Fibroblast of peridontal ligament (primary cell): ENCODE measurements at regions not wholly inside any gene's neighbourhood (a gene's known extent, or its start where the extent isn't known, plus 50 kb on each side); places are given as distances from the start of the nearest gene placed in this dataset.

Source experiments
- DNase-seq: peaks from one replicate; pipeline ENCODE4 v3.0.0-alpha.2; 2010; ENCODE audit errors: extremely low read depth

DNA sequence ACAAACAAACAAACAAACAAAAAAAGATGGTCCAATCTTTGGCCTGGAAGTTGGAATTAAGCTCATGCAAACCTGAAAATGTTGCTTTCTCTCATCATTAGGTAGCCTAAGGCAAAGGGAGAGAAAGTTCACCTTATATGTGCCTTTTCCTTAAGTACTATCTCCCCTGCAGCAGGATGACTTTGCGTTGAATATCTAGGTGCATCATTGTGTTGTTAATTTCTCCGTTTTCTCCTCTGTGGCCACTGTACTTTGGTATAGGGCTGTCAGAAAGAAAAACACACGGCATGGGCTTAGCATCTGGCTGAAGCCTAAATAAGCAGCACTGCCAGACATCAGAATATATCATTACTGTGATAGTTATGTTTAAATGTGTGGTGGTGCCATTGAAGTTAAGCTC lies 345.5 kb downstream of the BCAT1 start:
- DNase-seq = no peak

DNA sequence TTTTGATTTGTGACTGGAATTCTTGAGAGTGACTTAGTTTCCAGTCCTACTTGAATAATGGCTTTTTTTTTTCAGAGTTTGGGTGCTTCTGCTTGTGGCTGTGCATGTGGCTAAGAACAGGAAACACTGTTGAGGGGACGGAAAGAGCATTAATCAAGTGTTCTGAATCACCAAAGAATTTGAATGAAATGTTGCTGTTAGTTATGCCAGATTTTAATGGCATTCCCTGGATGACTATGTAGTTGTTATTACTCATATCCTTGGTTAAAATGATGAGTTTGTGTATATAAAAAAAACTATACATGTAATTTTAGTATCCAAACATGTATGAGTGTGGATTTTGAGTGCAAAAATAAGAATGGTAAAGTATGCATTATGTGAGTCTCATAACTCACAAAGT lies 347.9 kb downstream of the BCAT1 start:
- peak; percentile 75 for DNase-seq

DNA sequence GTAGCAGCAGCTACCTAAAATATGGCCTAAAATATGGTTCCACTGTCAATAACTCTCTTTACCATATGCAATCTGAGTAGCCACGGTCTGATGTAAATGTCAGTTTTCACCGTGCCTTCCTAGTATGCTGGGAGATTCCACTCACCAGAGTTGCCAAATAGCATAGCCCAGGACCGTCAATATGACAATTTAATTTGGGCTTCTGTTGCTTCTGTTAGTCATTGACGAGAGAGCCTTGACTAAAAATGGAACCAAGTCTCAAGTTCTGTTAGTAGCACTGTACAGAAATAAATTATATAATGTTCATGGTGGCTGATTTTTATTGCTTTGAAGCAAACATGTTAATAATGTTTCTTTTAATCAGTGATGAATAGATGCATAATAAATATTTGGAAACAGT lies 348.4 kb downstream of the BCAT1 start:
- DNase-seq = no peak

DNA sequence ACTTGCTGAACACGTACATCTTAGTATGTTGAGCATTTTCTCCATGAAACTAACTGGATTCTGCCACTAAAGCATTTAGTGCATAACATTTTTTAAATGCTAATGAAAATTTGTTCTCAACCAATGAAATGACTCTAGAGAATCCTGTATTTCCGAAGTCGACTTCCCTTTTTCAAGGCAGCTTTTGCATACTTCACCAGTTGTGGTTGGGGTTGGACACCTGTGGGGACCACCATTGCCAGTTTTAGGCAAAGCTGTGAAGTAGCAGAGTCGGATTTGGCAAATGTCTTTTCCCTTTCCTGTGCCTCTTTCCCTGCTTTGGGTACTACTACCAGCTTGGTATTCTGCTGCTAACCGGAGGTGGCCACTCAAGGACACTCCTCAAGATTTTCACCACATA lies 349.2 kb downstream of the BCAT1 start:
- DNase-seq = no peak

DNA sequence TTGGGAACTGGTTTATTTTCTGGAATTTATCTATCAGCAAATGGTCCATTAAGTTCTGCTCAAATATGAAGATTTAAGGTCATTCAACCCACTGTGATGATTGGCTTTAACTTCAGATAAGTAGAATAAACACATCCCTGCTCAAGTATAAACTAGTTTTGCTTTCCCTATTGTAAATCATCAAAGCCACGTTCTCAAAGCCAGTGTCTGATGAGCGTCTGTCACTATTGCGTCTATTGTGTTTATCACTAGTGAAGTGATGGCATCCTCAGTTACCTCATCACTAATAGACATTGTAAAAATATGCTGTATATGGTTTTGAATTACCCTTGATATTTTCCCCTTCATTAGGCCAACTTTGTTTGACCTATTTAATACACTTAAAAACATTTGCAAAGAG lies 351.3 kb downstream of the BCAT1 start:
- no peak for DNase-seq

DNA sequence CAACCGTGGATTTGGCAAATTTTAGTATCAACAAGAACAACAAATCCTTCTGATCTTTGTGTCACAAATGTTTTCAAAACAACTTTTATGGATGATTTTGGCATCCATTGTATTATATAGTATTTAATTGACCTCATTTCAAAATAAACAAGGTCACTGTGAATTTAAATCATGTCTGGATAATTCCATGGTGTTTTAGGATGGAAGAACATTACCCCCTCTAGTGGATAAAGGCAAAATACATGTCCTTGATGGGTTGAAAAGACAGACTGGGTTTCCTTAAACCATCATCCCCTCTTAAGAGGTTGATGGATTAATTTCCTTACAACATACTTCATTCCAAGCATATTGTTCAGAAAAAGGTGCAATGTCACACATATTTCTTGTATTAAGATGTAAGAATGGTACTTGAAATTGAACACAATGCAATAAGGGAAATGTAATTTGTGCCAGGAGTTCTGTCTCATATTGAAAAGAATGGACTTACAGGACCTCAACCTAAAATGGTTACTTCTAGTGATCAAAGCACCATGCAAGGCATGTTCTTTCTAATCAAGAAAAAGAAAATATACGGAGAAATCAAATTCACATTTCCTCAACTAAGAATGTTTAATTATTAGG lies 352.0 kb downstream of the BCAT1 start:
- peak; percentile 70 for DNase-seq

DNA sequence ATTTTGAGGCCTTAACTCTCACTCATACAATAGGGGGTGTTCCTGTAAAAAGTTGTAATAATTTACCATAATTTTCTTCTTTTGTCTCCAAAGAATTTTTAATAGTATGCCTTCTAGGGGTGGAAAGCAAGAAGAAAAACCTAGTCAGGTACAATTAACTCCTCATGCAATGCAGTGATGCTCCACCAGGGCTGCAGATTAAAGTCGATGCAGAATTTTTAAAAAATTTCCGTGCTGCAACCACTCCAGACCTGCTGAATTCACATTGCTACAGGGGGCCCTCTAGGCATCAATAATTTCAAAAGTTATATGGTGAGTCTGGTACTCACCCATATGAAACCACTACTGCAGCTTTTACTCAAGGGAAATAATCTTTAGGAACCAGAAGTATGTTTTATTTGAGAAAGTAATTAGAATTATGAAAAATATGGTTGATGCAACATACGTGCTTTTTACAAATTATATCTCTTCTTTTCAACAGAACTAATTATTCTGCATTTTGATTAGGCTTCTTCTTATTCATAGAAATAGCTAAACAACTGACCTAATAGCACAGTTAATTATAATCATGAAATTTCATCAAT lies 353.2 kb downstream of the BCAT1 start:
- DNase-seq = peak; percentile 8

DNA sequence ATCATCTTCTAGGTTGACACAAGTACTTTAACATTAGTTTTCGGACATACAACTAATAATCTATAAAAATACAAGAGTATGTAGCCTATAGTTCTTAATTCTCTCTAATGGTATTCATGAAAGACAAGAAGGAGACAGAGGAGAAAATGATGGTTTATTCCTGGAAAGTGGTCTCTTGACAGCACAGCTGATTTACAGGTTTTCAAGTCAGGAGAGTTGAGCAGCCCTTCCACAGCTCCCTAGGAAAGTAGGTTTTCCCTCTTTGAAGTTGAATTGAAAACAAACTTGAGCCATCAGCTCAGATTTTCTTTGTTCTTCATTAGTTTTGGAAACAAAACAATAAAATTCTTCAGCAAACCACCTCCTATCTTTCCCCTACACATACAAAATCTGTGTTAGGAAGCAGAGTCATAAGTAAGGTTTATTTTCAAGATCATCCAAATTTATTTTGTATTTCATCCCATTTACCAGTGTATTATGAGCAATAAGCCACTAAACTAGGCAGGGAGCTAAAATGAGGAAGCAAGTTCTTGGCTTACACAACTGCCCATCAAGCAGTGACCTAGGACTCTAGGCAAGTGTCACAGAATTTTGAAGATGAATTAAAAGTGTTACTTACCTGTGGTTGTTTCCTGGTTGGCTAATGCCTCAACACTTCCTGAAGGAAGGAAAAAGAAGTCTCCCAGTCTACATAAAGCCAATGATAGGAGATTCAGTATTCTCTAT lies 357.0 kb downstream of the BCAT1 start:
- DNase-seq = no peak

DNA sequence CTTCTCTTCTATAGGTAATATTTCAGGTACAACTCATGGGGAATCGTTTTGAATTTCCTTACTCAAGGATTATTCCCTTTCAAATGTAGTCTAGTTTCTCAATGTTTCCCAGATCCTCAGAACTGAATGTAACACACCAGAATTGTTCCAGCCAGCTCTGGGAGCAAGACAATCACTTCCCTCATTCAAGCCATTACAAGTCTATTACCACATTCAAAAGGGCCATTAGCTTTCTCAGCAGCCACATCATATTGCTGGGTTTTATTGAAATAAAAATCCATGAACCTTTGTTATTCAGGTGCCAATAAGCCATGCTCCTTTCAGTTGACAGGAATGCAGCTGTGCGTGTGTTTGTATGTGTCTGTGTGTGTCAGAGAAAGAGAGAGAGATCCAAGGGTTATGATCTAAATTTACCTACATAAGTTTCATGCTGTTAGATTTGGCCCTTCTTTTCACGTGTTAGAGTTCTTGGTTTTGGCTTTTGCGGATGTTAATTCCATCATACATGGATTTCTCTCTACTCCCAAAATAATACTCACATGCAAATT lies 357.7 kb downstream of the BCAT1 start:
- no peak for DNase-seq

DNA sequence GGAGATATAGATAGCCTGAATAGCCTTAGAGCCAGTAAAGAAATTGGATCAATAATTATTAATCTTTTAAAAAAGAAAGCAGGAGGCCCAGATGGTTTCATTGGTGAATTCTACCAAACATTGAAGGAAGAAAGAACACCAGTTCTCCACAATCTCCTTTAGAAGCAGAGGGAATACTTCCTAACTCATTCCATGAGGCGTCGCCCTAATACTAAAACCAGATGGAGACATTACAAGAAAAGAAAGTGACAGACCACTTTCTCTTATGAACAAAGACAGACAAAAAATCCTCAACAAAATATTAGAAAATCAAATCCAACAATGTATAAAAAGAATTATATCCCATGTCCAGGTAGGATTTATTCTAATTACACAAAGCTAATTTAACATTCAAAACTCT lies 362.6 kb downstream of the BCAT1 start:
- no peak for DNase-seq

DNA sequence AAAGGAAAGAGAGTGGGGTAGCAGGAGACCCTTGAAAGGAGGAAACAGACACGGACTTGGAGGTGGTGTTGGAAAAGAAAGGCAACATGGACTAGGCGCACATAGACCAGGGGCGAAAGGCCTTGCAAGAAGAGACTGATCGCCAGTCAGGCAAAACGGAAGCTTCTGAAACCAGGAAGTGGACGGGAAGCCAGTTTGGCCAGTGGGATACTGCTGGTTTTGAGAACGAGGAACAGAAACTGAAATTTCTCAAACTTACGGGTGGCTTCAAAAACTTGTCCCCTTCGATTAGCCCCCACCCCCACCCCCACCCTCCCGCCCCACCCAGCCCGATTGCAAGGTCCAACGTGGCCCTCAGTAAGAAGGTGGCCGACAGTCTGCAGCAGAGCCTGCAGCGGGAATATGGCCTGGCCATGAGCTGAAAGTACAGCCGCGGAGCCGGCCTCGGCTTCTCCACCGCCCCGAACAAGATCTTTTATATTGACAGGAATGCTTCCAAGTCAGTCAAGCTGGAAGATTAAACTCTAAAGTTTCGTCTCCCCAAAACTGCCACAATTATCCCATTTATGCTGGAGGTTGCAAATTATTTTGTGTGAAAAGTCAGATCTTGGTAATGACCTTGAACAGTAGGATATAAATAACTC lies 364.7 kb downstream of the BCAT1 start:
- DNase-seq = no peak

DNA sequence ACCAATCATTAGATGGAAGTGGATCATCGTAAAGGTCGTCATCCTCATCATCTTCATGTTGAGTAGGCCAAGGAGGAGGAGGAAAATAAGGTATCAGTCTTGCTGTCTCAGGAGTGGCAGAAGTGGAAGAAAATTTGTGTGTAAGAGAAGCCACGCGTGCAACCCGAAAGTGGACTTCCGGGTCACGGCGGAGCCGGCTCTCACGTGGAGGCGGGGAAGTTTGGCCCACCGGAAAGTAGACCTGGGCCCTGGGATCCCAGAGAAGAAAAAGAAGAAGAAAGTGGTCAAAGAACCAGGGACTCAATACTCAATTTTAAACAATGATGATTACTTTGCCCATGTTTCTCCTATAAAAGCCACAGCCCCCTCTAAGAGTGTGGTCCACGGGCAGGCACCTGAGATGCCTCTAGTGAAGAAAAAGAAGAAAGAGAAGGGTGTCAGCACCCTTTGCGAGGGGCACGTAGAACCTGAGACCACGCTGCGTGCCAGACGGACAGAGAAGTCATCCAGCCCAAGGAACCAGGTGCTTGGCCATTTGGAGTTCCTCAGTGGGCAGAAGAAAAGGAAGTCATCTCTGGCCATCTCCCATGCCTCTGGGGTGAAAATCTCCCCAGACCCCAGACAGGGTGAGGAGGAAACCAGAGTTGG lies 365.8 kb downstream of the BCAT1 start:
- DNase-seq = no peak

DNA sequence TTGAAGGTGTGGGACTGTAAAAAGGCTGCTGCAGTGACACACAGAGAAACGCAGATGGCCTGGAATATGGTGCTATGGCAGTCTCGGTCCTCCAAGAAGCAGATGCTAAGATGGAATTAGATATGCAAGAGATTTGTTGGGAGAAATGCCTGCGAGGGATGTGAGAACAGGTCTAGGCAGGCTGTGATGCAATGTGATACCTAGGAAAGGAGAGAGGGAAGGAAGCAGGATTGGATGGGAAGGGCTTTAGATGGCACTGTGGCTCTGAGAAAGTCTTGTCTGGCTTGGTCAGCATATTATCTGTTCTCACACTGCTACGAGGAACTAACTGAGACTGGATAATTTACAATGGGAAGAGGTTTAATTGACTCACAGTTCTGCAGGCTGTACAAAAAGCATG lies 374.4 kb downstream of the BCAT1 start:
- DNase-seq = no peak

DNA sequence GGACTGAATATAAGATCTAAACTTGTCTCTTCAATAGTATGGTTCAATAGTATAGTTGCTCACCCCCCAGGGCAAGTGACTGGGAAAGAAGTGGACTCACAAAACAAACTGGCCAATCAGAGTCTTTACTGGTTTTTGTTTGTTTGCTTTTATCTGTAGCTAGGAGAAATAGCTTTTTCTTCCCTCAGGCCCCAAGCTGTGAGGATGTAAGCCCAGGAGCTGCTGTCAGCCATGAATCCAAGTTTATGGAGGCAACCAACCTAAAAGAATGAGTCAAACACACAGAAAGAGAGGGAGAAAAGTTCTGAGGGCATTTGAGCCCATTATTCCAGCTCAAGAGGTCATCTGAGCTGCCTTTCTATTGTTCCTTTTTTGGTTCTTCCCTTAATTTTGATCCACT lies 375.3 kb downstream of the BCAT1 start:
- no peak for DNase-seq

DNA sequence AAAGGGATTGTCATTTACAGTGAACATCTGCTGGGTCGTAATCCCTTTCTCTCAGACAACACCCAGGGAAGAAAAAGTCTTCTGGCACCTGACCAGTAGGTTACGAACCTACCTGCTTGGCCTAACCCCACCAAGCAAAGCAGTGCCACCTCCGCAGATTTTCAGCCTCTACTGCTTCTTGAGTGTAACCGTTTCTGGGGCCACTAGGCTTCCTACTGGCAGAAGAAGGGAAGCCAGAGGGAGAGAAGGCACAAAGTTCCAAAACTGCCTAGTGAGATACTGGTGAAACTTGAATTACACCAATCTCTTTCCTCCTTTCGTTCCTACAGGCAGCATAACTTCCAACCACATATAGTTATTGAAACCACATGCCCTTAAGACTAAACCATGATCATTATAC lies 383.6 kb downstream of the BCAT1 start:
- DNase-seq = peak; percentile 79

DNA sequence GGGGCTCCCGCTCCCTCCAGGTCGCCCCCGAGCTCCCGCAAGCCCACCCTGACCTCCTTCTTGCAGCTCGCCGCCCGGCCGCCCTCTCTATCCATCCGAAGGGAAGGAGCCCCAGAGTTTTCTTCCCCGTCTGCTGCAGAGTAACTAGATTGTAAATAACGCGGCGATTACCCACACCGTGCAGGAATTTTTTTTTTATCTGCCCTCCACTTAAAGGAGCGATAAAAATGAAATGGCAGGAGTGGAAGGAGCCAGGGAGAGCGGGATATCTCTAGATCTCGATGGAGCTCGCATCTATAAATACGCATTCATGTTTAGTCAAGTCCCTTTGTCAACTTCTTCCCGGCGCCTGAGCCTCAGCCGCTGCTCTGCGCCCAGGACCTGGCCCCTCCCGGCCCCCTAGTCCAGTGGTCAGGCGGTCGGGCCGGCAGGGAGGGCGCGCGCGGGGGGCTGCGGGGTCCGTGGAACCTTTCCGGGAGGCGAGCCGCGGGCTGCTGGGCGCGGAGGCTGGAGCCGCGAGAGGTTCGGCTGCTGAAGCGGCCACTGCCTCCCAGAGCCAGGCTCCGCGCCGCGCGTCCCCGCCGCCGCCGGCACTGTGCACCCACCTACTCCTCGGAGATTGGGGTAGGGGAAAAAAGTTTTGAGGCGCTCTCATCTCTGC lies 386.0 kb downstream of the BCAT1 start:
- peak; percentile 44 for DNase-seq

DNA sequence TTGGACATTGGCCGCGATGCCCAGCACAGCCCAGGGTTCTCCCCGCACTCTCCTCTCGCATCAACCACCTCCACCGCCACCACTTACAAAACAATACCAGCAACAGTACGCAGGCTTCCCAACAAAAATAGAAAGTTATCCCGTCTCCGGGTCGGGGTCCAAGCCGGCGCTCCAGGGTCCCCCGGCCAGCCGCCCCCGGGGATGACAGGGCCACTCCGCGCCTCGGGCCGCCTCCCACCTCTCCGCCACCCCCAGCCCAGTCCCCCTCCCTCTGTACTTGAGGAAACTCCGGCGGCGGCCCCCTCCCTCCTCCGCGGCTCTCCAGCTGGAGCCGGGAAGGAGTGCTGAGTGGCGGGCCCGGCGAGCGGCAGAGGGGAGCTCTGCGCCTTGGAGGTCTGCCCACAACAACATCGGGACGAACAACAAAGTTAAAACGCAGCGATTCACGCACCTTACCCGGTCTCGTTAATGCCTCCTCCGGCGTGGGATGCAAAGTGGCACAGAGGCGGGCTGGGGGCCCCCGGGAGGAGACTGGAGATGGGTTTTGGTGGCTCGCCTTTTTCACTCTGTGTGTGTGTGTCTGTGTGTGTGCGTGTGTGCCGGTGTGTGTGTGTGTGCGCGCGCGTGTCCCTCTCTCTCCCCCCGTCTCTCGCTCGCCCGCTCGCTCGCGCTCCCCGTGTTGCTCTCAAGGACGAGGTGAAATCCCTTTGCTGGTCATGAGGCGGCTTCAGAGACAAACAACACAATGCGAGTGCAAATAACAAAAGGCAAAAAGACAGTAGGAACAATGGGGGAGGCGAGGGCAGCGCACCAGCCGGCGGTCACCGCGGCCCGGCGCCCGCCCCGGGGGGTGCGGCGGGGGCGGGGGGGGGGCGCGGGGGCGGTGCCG lies 386.8 kb downstream of the BCAT1 start:
- DNase-seq = peak; percentile 49

DNA sequence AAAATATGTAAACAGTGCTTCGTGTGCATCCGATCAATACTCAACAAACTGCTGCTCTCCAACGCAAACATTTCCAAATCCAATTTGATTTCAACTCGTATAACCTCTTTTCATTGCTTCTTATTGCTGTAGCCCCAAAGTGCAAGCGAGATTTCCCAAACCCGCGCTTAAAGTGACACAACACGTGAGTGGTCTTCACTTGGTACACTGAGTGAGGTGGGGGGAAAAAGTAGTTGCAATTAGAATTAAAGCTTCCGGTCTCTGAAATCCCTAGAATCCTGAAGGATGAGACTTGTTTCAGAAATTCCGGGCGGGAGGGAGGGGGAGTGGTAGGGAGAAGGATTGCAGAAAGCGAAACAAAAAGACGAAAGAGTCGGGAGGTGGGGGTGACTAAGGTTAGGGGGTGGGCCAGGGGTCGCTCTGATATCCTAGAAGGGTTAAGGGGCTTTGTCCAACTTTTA lies 387.5 kb downstream of the BCAT1 start:
- DNase-seq = peak; percentile 42

DNA sequence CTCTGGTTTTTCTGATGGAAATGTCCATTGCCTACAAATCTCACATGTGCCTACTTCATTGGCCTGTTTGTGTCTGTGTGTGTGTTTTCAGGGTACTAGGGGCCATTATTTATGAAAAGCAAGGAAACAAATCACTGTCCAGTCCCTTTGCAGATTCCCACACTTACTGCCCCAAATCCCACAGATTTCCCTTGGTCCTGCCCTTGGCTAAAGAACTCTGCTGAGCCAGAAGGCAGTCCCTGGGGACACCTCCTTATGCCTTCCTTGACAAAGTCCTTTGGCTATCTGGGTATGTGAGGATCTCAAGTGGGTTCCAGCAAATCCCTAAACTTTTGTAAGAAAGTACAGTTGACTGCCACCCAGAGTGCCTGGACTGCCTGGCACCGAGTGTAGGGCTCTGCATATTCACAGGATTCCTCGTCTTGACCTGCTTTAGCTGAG lies 388.1 kb downstream of the BCAT1 start:
- DNase-seq = no peak

DNA sequence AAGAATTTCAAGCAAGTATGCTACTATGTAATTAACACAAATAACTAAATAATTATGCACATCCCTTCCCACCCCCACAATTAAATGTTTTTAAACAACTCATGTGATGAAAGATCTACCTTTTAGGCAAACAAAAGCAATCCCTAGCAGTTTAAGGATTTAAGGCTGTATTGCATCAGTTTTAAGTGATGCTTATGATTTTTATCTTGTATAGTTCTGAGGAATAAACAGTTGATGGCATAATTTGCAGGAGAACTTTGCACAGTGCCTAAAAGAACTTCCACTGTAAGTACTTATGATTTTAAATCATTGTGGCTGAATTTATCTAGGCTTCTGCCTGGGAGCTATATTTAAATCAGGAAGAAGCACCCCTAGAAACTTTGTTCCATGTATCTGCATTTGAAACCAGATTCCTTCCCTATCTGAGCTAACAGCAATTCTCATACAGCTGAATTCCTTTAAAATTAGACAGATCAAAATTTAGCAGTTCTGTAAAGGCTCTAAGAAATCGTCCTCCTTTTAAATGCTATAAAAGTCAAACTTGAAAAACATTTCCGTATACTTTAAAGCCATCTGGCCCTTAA lies 388.6 kb downstream of the BCAT1 start:
- DNase-seq = peak; percentile 19
